Neuronal stem cell (in vitro differentiated cells): ENCODE measurements at regions not wholly inside any gene's neighbourhood (a gene's known extent, or its start where the extent isn't known, plus 50 kb on each side); places are given as distances from the start of the nearest gene placed in this dataset.

Experiments used
- DNase-seq: peaks from one replicate; pipeline ENCODE4 v3.0.0-alpha.2; 2013; ENCODE audit warnings: low spot score
- H2AFZ ChIP-seq: one replicate; pipeline ENCODE4 v1.6.1; 2013; ENCODE audit warnings: mild to moderate bottlenecking, low read length, inconsistent platforms
- H2AK5ac ChIP-seq: 2 replicates; pipeline ENCODE4 v1.6.1; 2013; ENCODE audit warnings: low read depth, mild to moderate bottlenecking, inconsistent platforms, low read length, moderate library complexity, mixed read lengths
- H2BK120ac ChIP-seq: 2 replicates; pipeline ENCODE4 v1.6.1; 2013; ENCODE audit warnings: low read depth, mild to moderate bottlenecking, inconsistent platforms, low read length, moderate library complexity, mixed read lengths
- H2BK12ac ChIP-seq: one replicate; pipeline ENCODE4 v1.6.1; 2013; ENCODE audit warnings: low read length, inconsistent platforms
- H2BK15ac ChIP-seq: 2 replicates; pipeline ENCODE4 v1.6.1; 2013; ENCODE audit warnings: mild to moderate bottlenecking, low read length, inconsistent platforms, mixed read lengths
- H2BK5ac ChIP-seq: one replicate; pipeline ENCODE4 v1.6.1; 2013; ENCODE audit warnings: inconsistent platforms, mild to moderate bottlenecking, low read length, moderate library complexity
- H3K14ac ChIP-seq: one replicate; pipeline ENCODE4 v1.6.1; 2013; ENCODE audit warnings: low read length, inconsistent platforms
- H3K18ac ChIP-seq: 2 replicates; pipeline ENCODE4 v1.6.1; 2013; ENCODE audit warnings: low read length, inconsistent platforms
- H3K23ac ChIP-seq: 2 replicates; pipeline ENCODE4 v1.6.1; 2013; ENCODE audit warnings: low read depth, mild to moderate bottlenecking, mixed read lengths, low read length, inconsistent platforms; ENCODE audit not compliant: poor library complexity
- H3K27ac ChIP-seq: replicated peaks from 3 replicates; pipeline ENCODE4 v1.5.1; 2013; ENCODE audit warnings: low read length, inconsistent platforms
- H3K27me3 ChIP-seq, 3 experiments: 2 replicates each; pipeline ENCODE4 v1.6.1; 2013; ENCODE audit warnings: low read length in 3 of 3, mild to moderate bottlenecking in 2 of 3, inconsistent platforms in 1 of 3, low read depth in 1 of 3, mixed read lengths in 1 of 3, moderate library complexity in 1 of 3; ENCODE audit not compliant: control insufficient read depth in 3 of 3, insufficient read depth in 3 of 3
- H3K36me3 ChIP-seq, 2 donors: replicated peaks in 1 of 2; 2 replicates each; pipeline ENCODE4 v1.6.1; 2013; ENCODE audit warnings: low read length in 2 of 2; ENCODE audit not compliant: control insufficient read depth in 2 of 2, insufficient read depth in 2 of 2
- H3K4ac ChIP-seq: 2 replicates; pipeline ENCODE4 v1.6.1; 2013; ENCODE audit warnings: inconsistent platforms, mild to moderate bottlenecking, low read length, moderate library complexity
- H3K4me1 ChIP-seq, 2 donors: 1 replicate in 1 of 2; 2 replicates in 1 of 2; pipeline ENCODE4 v1.6.1; 2013; ENCODE audit warnings: low read length in 2 of 2, low read depth in 1 of 2; ENCODE audit not compliant: control insufficient read depth in 2 of 2, insufficient read depth in 1 of 2
- H3K4me2 ChIP-seq: one replicate; pipeline ENCODE4 v1.6.1; 2013; ENCODE audit warnings: mild to moderate bottlenecking, low read length, inconsistent platforms; ENCODE audit not compliant: insufficient read depth, poor library complexity, severe bottlenecking
- H3K4me3 ChIP-seq, 2 donors: 2 replicates each; pipeline ENCODE4 v1.5.1; 2013; ENCODE audit warnings: low read length in 2 of 2, mild to moderate bottlenecking in 2 of 2, inconsistent platforms in 1 of 2, moderate library complexity in 1 of 2
- H3K79me1 ChIP-seq: one replicate; pipeline ENCODE4 v1.6.1; 2013; ENCODE audit warnings: low read depth, mild to moderate bottlenecking, inconsistent platforms, low read length, moderate library complexity
- H3K9ac ChIP-seq: one replicate; pipeline ENCODE4 v1.6.1; 2013; ENCODE audit warnings: mild to moderate bottlenecking, low read depth, low read length, inconsistent platforms; ENCODE audit not compliant: poor library complexity
- H3K9me3 ChIP-seq, 2 donors: replicated peaks in 1 of 2; 2 replicates each; pipeline versions ENCODE3 to v1.6.1; 2013; ENCODE audit warnings: low read length in 2 of 2, mild to moderate bottlenecking in 2 of 2, inconsistent platforms in 1 of 2, low read depth in 1 of 2, mixed read lengths in 1 of 2, moderate library complexity in 1 of 2; ENCODE audit not compliant: control insufficient read depth in 2 of 2, insufficient read depth in 1 of 2
- H4K8ac ChIP-seq: one replicate; pipeline ENCODE4 v1.6.1; 2013; ENCODE audit warnings: low read depth, mild to moderate bottlenecking, inconsistent platforms, low read length, moderate library complexity
- H4K91ac ChIP-seq: one replicate; pipeline ENCODE4 v1.6.1; 2013; ENCODE audit warnings: low read length, low read depth, mild to moderate bottlenecking, inconsistent platforms; ENCODE audit not compliant: poor library complexity
- WGBS, 2 donors: extraction: QIAGEN DNeasy Blood & Tissue Kit; methylation state at CpG; one replicate each; pipeline ENCODE4 v1.1.7; 2013; ENCODE audit warnings: missing lambda C conversion rate in 2 of 2, mixed read lengths in 1 of 2; ENCODE audit not compliant: insufficient read length in 2 of 2, insufficient replicate concordance in 1 of 2; ENCODE audit errors: extremely low coverage in 2 of 2; 5-methylcytosine and 5-hydroxymethylcytosine counted together

DNA sequence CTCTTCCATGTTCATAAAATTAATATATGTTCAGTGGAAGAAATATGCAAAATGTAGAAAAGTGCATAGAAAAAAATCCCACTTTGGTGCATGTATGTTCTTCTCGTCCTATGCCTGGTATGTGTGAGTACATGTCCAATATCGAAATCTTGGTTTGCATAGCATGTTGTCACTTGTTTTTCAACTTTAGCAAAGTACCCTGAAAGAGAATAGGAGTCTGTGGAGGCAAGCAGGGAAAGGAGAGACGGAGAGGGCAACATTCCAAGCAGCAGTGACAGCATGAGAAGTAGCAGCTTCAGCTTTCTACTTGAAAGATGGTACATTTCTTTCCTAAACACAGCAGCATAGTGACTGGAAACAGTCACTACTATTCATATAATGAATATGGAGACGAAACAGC is 56.8 kb upstream of the CACNA2D3 start:
- no peak overlapping the region for H4K91ac ChIP-seq
- no peak overlapping the region for H2BK120ac ChIP-seq
- no peak overlapping the region for H3K9ac ChIP-seq
- H3K79me1 ChIP-seq = no peaks in the 10 kb centered on the region
- H3K9me3 ChIP-seq = peaks cover 0 to 7% of the 10 kb centered on the region in 2 donors
- WGBS, 2 donors = no CpG with 5 or more reads among the region's 4 CpGs
- no peak overlapping the region for H2BK12ac ChIP-seq
- H2AK5ac ChIP-seq = no peak overlapping the region
- no peak overlapping the region for H2AFZ ChIP-seq
- H3K27ac ChIP-seq = no peak overlapping the region
- H3K14ac ChIP-seq = no peak overlapping the region
- no peak overlapping the region for H2BK15ac ChIP-seq
- H3K23ac ChIP-seq = no peak overlapping the region
- no peaks in the 10 kb centered on the region for H3K4me1 ChIP-seq
- H3K18ac ChIP-seq = no peak overlapping the region
- no peaks in the 10 kb centered on the region for H3K36me3 ChIP-seq
- H3K27me3 ChIP-seq = peaks cover 0 to 2% (median 0%) of the 10 kb centered on the region in 3 experiments
- no peak overlapping the region for H3K4me2 ChIP-seq
- H4K8ac ChIP-seq = no peak overlapping the region
- H3K4ac ChIP-seq = no peak overlapping the region
- no peak overlapping the region for H2BK5ac ChIP-seq
- DNase-seq = no peak
- no peak overlapping the region for H3K4me3 ChIP-seq

DNA sequence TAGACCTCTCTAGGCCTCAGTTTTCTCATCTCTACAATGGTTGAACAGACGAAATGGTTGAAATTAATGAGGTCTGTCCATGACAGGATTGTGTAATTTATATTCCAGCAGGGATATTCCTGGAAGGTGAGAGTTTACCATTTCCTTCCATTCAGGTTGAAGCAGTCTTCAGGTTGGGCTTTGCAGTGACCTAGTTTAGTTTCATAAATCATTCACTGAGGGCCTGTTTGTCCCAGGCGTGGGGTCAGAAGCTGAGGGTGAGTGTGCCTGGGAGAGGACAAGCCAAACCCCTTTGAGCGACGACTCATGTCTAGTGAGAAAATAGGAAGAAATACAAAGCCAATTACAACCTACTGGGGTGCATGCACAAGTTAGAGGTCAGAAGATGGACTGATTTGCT is 57.2 kb upstream of the CACNA2D3 start:
- H3K4ac ChIP-seq = no peak overlapping the region
- WGBS, 2 donors = no CpG with 5 or more reads among the region's 4 CpGs
- peaks cover 0 to 4% of the 10 kb centered on the region in 2 donors for H3K9me3 ChIP-seq
- H2AK5ac ChIP-seq = no peak overlapping the region
- H3K36me3 ChIP-seq = no peaks in the 10 kb centered on the region
- H3K14ac ChIP-seq = no peak overlapping the region
- H3K4me1 ChIP-seq = no peaks in the 10 kb centered on the region
- H3K27me3 ChIP-seq = peaks cover 0 to 2% (median 0%) of the 10 kb centered on the region in 3 experiments
- H3K23ac ChIP-seq = no peak overlapping the region
- H3K79me1 ChIP-seq = no peaks in the 10 kb centered on the region
- H4K8ac ChIP-seq = no peak overlapping the region
- H3K27ac ChIP-seq = no peak overlapping the region
- H2BK120ac ChIP-seq = no peak overlapping the region
- H2BK5ac ChIP-seq = no peak overlapping the region
- no peak overlapping the region for H3K4me3 ChIP-seq
- no peak overlapping the region for H2BK12ac ChIP-seq
- DNase-seq = no peak
- H3K9ac ChIP-seq = no peak overlapping the region
- H4K91ac ChIP-seq = no peak overlapping the region
- H2BK15ac ChIP-seq = no peak overlapping the region
- no peak overlapping the region for H2AFZ ChIP-seq
- H3K4me2 ChIP-seq = no peak overlapping the region
- H3K18ac ChIP-seq = no peak overlapping the region

DNA sequence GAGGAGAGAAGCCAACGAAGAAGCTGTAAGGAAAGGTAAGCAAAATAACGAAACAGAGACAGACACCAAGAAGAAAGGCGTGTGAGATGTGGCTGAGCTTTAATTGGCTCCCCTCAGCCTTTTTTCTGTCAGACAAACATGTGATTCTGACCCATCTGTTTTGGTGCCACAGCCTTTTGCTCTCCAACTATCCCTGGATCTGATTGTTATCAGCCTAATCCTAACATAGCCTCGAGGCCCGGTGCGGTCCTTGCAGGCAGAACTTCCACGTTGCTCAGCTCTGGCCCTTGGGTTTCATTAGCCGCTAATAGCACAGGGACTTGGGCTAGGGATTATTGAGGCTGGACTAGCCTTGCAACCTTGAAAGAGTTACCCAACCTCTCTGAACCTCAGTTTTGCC is 57.9 kb upstream of the CACNA2D3 start:
- DNase-seq = no peak
- Histone ChIP-seq H3K18ac (no peak overlapping the region), H2AK5ac (no peak overlapping the region), H3K27me3 (peaks cover 0 to 2% (median 0%) of the 10 kb centered on the region in 3 experiments), H2BK15ac (no peak overlapping the region), H3K14ac (no peak overlapping the region), H2BK5ac (no peak overlapping the region), H2BK120ac (no peak overlapping the region), H3K9ac (no peak overlapping the region), H3K4me3 (no peak overlapping the region), H3K4me2 (no peak overlapping the region), H3K9me3 (no peaks in the 10 kb centered on the region), H3K36me3 (no peaks in the 10 kb centered on the region), H3K23ac (no peak overlapping the region), H3K79me1 (no peaks in the 10 kb centered on the region), H2BK12ac (no peak overlapping the region), H4K8ac (no peak overlapping the region), H4K91ac (no peak overlapping the region), H3K27ac (no peak overlapping the region), H2AFZ (no peak overlapping the region), H3K4ac (no peak overlapping the region), H3K4me1 (no peaks in the 10 kb centered on the region)
- no CpG with 5 or more reads among the region's 8 CpGs for WGBS, 2 donors

DNA sequence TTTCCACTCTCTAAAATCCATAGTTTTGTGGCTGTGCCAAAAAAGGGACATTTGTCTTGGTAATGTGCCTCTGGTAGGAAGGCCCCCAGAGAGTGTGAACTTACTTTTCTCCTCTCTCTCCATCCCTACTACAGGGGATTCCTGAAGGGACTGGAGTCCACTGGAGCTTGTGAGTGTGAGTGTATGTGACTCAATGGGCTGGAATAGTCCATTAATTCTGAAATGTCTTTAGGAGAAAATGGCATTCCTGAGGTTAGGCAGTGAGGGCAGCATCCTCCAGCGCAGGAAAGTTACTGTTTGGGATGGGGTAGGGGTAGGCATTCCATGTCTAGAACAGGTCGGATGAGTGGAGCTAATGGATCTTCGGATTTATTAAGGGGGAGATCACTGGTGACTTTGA is 59.8 kb upstream of the CACNA2D3 start:
- H3K23ac ChIP-seq = no peak overlapping the region
- no CpG with 5 or more reads among the region's 3 CpGs for WGBS, 2 donors

More for the DNA sequence above, 59.8 kb upstream of the CACNA2D3 start:
- Histone ChIP-seq H4K8ac (no peak overlapping the region), H3K18ac (no peak overlapping the region), H3K9ac (no peak overlapping the region), H3K27ac (no peak overlapping the region), H2AK5ac (no peak overlapping the region), H2BK120ac (no peak overlapping the region), H3K36me3 (no peaks in the 10 kb centered on the region), H3K4me1 (no peaks in the 10 kb centered on the region), H3K79me1 (no peaks in the 10 kb centered on the region), H3K27me3 (peaks cover 0 to 2% (median 0%) of the 10 kb centered on the region in 3 experiments), H2BK5ac (no peak overlapping the region), H3K14ac (no peak overlapping the region), H3K9me3 (no peaks in the 10 kb centered on the region), H3K4me3 (no peak overlapping the region), H2AFZ (no peak overlapping the region), H4K91ac (no peak overlapping the region), H2BK12ac (no peak overlapping the region), H3K4ac (no peak overlapping the region), H3K4me2 (no peak overlapping the region), H2BK15ac (no peak overlapping the region)
- no peak for DNase-seq
